Sigmoid colon (tissue), 6 donors: ENCODE measurements at regions not wholly inside any gene's neighbourhood (a gene's known extent, or its start where the extent isn't known, plus 50 kb on each side); places are given as distances from the start of the nearest gene placed in this dataset.
"Not testable (repeated sequence)": the region's sequence is repeated elsewhere in the genome, so short reads cannot be mapped to it uniquely, and the experiment has no call there.

Source experiments
- DNase-seq: peaks from one replicate; pipeline ENCODE4 v3.0.0-alpha.2; 2019
- H3K27ac ChIP-seq, 4 donors: fragments of 200-600 bp; sonication (generic); one replicate each; pipeline ENCODE4 v1.5.1; 2016 to 2019; ENCODE audit warnings: mild to moderate bottlenecking in 1 of 4
- H3K27me3 ChIP-seq, 3 donors: fragments of 200-600 bp; sonication (generic); one replicate each; pipeline ENCODE4 v1.5.1; 2019; ENCODE audit warnings: mild to moderate bottlenecking in 1 of 3
- H3K36me3 ChIP-seq, 4 donors: fragments of 200-600 bp; sonication (generic); one replicate each; pipeline ENCODE4 v1.5.1; 2016 to 2019
- H3K4me1 ChIP-seq, 4 donors: fragments of 200-600 bp; sonication (generic); one replicate each; pipeline ENCODE4 v1.5.1; 2017 to 2019
- H3K4me3 ChIP-seq, 4 donors: fragments of 200-600 bp; sonication (generic); one replicate each; pipeline ENCODE4 v1.5.1; 2017 to 2019; ENCODE audit warnings: mild to moderate bottlenecking in 2 of 4, moderate library complexity in 1 of 4
- H3K9me3 ChIP-seq, 4 donors: fragments of 200-600 bp in 3 of 4; sonication (generic) in 3 of 4; one replicate each; pipeline versions ENCODE4 v1.5.1 to v1.6.1; 2013 to 2019
- CTCF ChIP-seq, 4 experiments: fragments of 450-650 bp in 3 of 4; fragments of 200-600 bp in 1 of 4; IDR thresholded peaks; one replicate each; pipeline ENCODE4 v1.5.1; 2016 to 2019; ENCODE audit warnings: antibody characterized with exemption in 4 of 4, mild to moderate bottlenecking in 3 of 4, moderate library complexity in 2 of 4
- EP300 ChIP-seq, 4 donors: sonication (generic); formaldehyde crosslinking; IDR thresholded peaks; one replicate each; pipeline ENCODE4 v1.6.1; 2017; ENCODE audit warnings: antibody characterized with exemption in 4 of 4
- POLR2A ChIP-seq, 2 donors: fragments of 450-650 bp; IDR thresholded peaks; one replicate each; pipeline ENCODE4 v1.6.1; 2016; ENCODE audit warnings: antibody characterized with exemption in 2 of 2, mild to moderate bottlenecking in 2 of 2, moderate library complexity in 2 of 2
- POLR2AphosphoS5 ChIP-seq, 4 donors: sonication (generic); formaldehyde crosslinking; IDR thresholded peaks; one replicate each; pipeline ENCODE4 v1.6.1; 2017; ENCODE audit warnings: antibody characterized with exemption in 4 of 4
- WGBS, 2 donors: extraction: QIAGEN DNeasy Blood & Tissue Kit; methylation state at CpG; one replicate each; pipeline ENCODE4 v1.1.7; 2013; 5-methylcytosine and 5-hydroxymethylcytosine counted together
- intact Hi-C: fragments of 100-400 bp; cut with DNase I; formaldehyde crosslinking; loops from one replicate; pipeline ENCODE4 v1.15.1; 2023
- donor health status: healthy with polysubstance abuse.
- donor health status: healthy.

- intact Hi-C loops: no loop called here
- Histone ChIP-seq H3K36me3 (no peaks in the 10 kb centered on the region), H3K27me3 (no peaks in the 10 kb centered on the region), H3K27ac (no peak overlapping the region), H3K4me3 (no peak overlapping the region), H3K4me1 (no peaks in the 10 kb centered on the region), H3K9me3 (no peaks in the 10 kb centered on the region)
- DNase-seq: no peak
- 55 to 70% methylated on average over 3 of the region's 3 CpGs for WGBS, 2 donors
- no peak for TF ChIP-seq POLR2AphosphoS5 (IDR thresholded peaks at IDR 0.05)
- no peak for TF ChIP-seq EP300 (IDR thresholded peaks at IDR 0.05)
- TF ChIP-seq CTCF (IDR thresholded peaks at IDR 0.05): no peak
- no peak for TF ChIP-seq POLR2A (IDR thresholded peaks at IDR 0.05)
Measured at GRCh38 chr2:65762068-65762467, 329.7 kb upstream of the SPRED2 start.

GRCh38 chr2:65754219-65754618 is 321.8 kb upstream of the SPRED2 start:
- TF ChIP-seq POLR2A (IDR thresholded peaks at IDR 0.05) (no peak), CTCF (IDR thresholded peaks at IDR 0.05) (no peak), EP300 (IDR thresholded peaks at IDR 0.05) (no peak), POLR2AphosphoS5 (IDR thresholded peaks at IDR 0.05) (no peak)
- Histone ChIP-seq H3K9me3 (peaks cover 0 to 2% (median 0%) of the 10 kb centered on the region in 4 donors), H3K4me1 (peaks cover 0 to 8% (median 4%) of the 10 kb centered on the region in 4 donors), H3K27me3 (no peaks in the 10 kb centered on the region), H3K4me3 (no peak overlapping the region), H3K36me3 (no peaks in the 10 kb centered on the region), H3K27ac (no peak overlapping the region)
- WGBS, 2 donors: 62 to 78% methylated on average over 1 of the region's 1 CpG
- intact Hi-C loops: no loop called here
- DNase-seq: no peak

- H3K9me3 ChIP-seq: no peaks in the 10 kb centered on the region
- no peaks in the 10 kb centered on the region for H3K36me3 ChIP-seq
- intact Hi-C loops: no loop called here
- TF ChIP-seq CTCF (IDR thresholded peaks at IDR 0.05) (no peak), POLR2AphosphoS5 (IDR thresholded peaks at IDR 0.05) (no peak), EP300 (IDR thresholded peaks at IDR 0.05) (no peak), POLR2A (IDR thresholded peaks at IDR 0.05) (no peak)
- WGBS, 2 donors: 83 to 92% methylated on average over 2 of the region's 2 CpGs
- DNase-seq: no peak
- no peak overlapping the region for H3K4me3 ChIP-seq
- H3K27ac ChIP-seq: no peak overlapping the region
- H3K27me3 ChIP-seq: no peaks in the 10 kb centered on the region
- peaks cover 0 to 8% (median 4%) of the 10 kb centered on the region in 4 donors for H3K4me1 ChIP-seq
Measured at GRCh38 chr2:65751408-65751807, 319.0 kb upstream of the SPRED2 start.

GRCh38 chr2:65749545-65749944 is 317.1 kb upstream of the SPRED2 start:
- H3K36me3 ChIP-seq: no peaks in the 10 kb centered on the region
- no peaks in the 10 kb centered on the region for H3K27me3 ChIP-seq
- H3K27ac ChIP-seq: no peak overlapping the region
- no peak for TF ChIP-seq POLR2AphosphoS5 (IDR thresholded peaks at IDR 0.05)
- no peak for TF ChIP-seq CTCF (IDR thresholded peaks at IDR 0.05)
- no peak for TF ChIP-seq POLR2A (IDR thresholded peaks at IDR 0.05)
- TF ChIP-seq EP300 (IDR thresholded peaks at IDR 0.05): no peak
- H3K4me1 ChIP-seq: peaks cover 0 to 7% (median 2%) of the 10 kb centered on the region in 4 donors
- WGBS, 2 donors: 61 to 69% methylated on average over 3 of the region's 3 CpGs
- no peak overlapping the region for H3K4me3 ChIP-seq
- DNase-seq: no peak
- H3K9me3 ChIP-seq: no peaks in the 10 kb centered on the region
- intact Hi-C loops: no loop called here

- H3K27me3 ChIP-seq, intact Hi-C loops, H3K27ac ChIP-seq, H3K4me3 ChIP-seq, DNase-seq, H3K4me1 ChIP-seq, H3K9me3 ChIP-seq, H3K36me3 ChIP-seq: not testable (repeated sequence)
- WGBS, 2 donors: 53 to 81% methylated on average over 4 of the region's 4 CpGs
Measured at GRCh38 chr2:65747875-65748274, 315.5 kb upstream of the SPRED2 start.
